ENCODE measurements at regions not wholly inside any gene's neighbourhood (a gene's known extent, or its start where the extent isn't known, plus 50 kb on each side); places are given as distances from the start of the nearest gene placed in this dataset.

DNA sequence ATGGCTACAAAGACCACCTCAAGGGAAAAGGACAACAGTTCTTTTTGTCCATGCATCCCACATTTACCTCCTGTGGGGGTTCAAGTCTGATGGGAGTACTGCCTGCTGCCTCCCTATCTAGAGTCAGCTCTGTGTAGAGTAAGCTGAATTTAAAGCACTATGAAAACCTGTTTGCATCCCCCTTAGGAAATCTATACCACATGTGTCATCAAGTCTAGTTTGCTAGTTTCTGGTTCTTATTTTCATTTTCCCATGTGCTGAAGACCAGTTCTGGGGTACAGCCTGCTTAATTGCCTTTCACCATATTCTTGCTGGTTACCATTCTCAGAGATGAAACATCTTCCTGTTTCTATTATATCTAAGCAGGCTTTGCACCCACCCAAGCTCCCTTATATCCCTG lies 470.3 kb downstream of the MBD2 start:
- no peak for DNase-seq (ENCODE audit: low read depth in 2 of 2)

DNA sequence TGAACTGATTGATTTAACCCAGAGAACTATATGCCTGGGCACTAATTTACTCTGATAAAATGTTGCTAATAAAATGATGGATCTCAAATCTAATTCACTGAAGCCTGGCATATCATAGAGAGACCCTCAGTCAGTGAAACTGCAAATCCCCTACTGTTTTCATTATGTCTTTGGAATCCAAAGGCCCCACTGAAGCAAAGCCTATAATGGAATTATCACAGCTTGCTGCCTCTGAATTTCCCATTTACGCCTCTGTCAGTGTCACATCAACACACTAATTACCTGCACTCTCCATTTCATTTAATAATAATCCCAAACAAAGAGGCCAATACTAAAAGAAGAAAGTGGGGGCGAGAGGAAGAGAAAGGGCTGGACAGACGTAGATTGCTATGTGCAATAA lies 470.9 kb downstream of the MBD2 start:
- DNase-seq (ENCODE audit: low read depth in 2 of 2): no peak

DNA sequence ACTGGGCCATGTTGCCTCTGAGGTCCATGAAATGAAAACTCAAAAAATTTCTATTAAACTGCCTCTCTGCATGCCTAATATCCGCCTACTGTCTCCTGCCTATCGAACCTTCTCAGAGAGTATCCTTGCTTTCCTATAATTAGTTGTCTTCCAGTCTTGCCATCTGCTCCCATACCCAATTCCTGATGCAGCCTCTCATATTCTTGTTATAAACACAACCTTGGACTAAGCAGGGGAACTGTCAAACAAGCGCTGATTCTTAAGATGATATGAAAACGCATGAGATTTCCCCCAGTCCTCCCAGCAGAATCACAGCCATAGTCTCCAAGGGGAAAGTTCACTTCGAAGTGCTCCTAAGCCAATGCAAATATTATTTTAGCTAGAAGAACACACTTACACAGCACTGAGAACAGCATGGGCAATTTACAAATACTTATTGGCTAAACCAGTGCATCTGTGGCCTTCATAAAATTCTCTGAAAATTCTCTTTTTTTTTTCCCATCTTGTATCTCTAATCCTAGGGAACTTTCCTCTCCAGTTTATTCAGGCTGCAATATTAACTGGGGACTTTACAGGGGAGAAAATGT lies 471.6 kb downstream of the MBD2 start:
- DNase-seq (ENCODE audit: low read depth in 2 of 2): no peak

DNA sequence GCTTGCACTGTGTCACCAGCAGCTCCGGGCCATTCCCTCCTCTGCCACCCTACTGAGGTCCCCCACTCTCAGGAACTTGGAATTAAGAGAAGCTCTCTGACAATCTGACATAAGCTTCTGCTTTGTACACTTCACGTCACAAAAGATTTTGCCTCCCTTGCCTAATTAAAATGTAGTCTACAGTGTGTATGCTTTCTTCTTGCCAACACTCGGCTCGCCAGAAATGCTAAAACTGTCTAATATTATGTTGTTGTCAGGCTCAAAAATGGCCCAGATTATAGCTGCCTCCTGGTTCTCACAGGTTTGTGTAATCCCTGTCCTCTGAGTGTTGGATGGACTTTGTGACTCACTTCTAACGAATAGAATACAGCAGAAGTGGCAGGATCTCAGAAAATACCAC lies 474.7 kb downstream of the MBD2 start:
- no peak for DNase-seq (ENCODE audit: low read depth in 2 of 2)

DNA sequence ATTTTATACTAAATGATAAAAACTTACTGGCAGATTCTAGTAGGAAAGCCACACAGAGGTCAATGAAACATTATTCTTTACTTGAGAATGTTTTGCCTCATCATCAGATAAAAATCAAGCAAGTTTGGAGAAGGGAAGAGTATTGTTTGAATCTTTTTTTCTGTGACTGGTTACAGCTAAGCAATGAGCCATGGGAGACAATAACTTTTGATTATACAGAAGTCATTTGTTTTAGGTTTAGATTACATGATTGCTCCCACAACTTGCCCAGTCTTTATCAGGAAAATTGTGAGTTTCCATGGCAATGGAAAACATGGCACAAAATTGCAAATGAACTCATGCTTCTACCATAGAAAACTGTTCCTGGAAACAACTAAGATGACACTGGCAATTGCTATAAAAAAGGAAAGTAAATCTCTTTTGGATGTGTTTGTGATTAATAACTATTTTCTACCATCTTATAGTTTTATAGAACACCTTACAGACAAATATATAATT lies 476.8 kb downstream of the MBD2 start:
- no peak for DNase-seq (ENCODE audit: low read depth in 2 of 2)

DNA sequence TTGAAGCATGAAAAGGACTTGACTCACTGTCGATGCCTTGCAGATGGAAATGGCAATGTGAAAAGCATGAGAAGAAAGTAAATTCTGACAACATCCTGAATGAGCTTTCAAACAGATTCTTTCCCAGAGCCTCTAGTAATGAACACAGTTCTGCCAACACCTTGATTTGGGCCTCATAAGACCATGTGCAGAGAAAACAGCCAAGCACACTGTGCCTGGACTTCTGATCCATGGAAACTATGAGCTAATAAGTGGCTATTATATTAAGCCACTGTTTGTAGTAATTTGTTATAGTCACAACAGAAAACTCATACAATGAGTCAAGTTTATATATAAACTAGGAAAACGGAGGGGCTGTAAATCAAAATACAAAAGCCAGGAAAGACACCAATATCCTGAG lies 477.3 kb downstream of the MBD2 start:
- DNase-seq (ENCODE audit: low read depth in 2 of 2): no peak

DNA sequence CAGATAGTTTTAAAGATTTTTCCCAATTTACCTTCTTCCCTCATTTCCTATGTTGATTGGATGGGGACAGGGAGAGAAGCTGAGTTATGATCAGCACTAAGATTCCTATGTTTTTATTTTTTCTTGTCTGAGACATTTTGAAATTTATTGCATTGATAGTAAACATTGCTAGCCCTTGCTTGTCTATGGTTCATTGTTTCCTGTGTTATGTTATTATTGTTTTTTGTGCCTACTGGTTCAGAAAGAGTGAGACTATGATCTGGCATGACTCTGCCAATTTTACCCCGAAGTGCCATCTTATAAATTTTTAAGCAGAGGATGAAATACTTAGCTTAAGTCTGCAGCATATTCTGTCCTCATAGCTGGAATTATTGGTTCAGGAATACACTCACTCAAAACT lies 478.5 kb downstream of the MBD2 start:
- DNase-seq (ENCODE audit: low read depth in 2 of 2): no peak

DNA sequence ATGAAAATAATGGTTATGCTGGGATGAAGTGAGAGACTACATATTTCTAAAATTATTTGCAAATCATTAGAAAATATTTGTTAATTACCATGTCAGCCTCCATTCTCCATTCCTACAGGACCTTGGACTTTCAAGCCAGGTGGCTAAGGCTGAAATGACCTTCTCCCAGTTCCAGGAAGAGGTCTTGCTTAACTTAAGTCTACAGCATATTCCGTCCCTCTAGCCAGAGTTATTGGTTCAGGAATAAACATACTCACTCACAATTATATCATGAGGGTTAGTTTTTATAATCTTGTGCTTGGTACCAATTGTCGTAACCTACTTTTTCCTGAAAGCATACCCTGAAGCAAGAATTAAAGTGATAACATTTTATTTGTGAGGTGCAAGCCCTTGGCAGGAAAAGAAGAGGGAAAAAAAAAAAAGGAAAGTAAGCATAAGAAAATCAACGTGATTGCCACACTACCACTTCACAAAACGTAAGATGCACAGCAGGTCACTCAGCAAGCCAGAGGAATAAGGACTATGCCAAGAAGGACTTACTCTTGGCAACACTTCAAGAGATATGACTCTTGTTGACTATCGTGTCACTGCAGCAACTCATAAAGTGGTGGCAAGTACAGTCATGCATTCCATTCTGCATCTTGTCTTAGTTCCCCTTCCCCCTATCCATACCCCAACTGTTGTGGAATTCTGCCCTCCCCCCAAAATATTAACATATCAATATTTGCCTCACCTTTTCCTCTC lies 479.1 kb downstream of the MBD2 start:
- no peak for DNase-seq (ENCODE audit: low read depth in 2 of 2)

DNA sequence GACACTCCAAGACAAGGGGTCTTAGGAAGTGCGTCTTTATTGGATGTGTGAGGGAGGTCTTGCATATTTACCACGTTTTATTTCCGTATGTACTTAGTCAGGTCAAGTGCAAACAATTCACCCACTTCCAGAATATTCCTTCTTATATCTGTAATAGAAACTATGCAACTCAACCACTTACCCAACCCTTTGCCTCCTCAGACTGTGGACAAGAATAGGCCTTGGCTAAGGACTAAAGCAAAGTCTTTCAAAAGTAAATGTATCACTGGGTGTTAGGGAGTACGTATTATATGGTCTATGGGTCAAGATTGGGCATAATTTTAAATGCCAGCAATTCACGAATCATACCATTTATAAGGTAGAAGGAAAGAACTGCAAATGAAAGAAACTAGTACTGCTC lies 484.8 kb downstream of the MBD2 start:
- no peak for DNase-seq (ENCODE audit: low read depth in 2 of 2)

DNA sequence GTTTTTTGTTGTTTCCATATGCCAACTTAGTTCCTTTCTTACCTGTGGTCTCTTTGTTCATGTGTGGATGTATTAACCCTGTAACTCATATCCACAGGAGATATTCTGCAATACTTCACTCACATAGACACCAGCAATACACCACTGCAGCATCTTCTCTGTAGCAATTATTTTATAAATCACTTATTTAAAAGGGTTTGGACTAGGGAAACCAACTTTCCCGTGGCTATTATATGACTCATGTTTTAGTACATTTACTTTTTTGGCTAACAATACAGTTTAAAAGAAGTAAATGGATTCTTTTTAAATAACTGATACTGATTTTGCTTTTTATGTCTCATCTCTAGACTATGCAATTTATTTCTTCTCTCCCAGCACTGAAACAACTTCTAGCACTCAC lies 488.9 kb downstream of the MBD2 start:
- no peak for DNase-seq (ENCODE audit: low read depth in 2 of 2)

DNA sequence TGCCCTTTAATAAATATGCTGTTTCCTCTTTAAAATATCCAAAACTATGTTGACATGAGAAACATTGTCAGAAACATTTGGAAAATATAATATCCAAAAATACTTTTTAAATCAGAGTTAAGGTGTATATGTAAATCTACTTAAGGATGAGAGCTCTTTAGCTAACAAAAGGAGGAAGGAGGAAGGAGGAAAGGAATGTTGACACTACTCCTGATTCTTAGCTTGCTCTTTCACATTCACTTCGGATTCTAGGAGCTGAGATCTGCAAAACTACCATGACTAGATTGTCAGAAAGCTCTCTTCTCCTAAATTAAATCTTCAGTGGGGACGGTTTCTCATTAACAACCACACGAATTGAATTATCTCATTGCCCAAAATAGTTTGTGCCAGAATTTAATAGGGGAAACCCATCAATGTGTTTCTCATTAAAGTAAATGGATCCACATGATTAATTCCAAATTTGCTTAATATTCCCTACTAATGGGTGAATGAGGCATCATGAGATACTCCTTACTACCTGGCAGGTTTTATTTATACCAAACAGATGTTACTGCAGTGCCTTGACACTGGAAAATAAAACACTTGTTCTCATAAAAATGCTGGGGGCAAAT lies 509.1 kb downstream of the MBD2 start:
- DNase-seq (ENCODE audit: low read depth in 2 of 2): no peak

DNA sequence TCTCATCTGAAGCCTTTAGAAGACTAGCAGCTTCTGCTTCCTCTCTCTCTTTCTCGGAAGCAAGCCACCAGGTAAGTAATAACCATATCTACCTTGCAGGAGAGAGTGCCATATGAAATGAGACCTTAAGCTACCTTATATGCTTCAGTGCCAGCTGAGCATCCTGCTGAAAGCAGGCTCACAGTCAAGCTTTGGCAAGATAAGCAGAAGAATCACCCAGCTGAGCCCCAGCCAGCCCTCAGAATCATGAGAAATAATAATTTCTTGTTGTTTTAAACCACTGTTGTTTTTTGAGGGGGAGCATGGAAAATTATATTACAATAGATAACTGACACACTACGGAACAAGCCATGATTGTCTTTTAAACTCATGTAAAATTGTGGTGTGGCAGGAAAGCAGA lies 514.4 kb downstream of the MBD2 start:
- DNase-seq (ENCODE audit: low read depth in 2 of 2): no peak

DNA sequence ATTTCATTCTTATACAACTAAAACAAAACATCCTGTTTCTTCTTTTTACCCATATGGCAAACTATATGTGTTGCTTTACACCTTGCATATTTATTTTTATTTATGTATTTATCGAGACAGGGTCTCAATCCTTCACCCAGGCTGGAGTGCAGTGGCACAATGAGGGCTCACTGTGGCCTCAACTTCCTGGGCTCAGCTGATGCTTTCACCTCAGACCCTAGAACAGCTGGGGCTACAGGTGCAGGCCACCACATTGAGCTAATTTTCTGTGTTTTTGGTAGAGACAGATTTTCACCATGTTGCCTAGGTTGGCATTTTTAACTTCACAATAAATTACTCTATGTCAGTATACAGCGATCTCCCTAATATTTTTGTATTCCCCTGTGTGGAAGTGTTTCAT lies 522.0 kb downstream of the MBD2 start:
- no peak for DNase-seq (ENCODE audit: low read depth in 2 of 2)

DNA sequence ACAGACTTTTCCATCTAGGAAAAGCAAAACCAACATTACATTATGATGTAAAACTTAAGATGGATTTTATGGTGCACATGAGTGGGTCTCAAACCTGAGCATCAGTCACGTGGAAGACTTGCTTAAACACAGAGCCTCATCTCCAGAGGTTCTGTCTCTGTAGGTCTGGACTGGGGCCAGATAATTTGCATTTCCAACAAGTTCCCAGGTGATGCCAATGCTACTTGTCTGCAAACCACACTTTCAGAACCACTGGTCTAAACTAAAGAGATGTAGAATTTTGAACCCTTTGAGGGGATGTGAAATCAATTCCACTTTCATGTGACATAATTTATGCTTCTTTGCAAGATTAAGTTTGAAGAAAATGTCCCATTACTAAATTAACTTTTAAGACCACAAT lies 522.8 kb downstream of the MBD2 start:
- DNase-seq (ENCODE audit: low read depth in 2 of 2): no peak

DNA sequence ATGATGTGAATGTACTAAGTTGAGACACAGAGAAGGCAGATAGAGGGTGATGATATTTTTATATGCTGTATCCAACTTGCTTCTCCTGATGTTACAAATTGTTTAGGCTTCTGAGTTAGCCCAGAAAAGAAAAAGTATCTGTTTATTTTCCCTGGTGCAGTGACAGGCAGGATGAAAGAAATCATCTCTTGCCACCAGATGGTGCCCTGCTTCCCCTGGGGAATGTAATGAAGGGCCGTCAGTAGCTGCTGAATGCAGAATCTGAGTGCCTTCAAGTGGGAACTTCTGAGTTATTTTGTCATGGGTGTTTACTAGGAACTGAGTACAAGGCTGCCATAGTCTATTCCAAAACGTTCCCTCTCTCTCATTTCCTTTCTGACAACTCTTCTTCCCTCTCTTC lies 525.6 kb downstream of the MBD2 start:
- DNase-seq (ENCODE audit: low read depth in 2 of 2): no peak

DNA sequence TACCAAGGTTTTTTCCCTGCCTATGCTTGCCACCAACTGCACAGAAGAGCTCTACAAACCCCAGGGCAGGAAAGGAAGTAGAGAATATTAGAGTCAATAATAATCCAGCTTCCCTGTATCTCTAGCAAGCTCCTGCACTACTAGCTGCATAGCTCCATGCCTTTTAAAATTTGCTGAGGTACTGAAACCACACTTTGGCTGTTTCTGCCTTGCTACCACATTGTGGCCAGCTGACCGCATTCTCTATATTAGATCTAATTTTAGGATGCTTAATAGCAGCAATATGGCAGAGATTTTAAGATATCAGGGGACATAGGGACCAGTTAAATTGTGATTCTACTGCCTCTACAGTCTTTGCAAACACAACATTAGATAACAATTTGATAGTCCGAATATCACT lies 534.6 kb downstream of the MBD2 start:
- no peak for DNase-seq (ENCODE audit: low read depth in 2 of 2)

DNA sequence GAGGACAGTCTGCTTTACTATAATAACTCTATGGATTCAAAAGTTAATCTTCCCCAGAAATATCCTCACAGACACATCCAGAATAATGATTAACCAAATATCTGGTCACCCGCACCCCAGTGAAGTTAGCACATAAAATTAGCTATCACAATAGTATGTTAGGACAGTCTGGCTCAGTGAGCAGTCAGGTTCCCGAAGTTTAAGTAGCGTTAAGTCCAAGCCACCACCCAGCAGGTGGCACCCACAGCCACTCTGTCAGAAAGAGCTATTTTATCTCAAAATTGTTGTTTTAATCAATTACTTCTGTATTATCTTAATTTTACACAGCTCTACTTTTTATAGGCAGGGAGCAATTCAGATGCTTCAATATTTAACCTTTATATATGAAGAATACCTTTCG lies 537.5 kb downstream of the MBD2 start:
- no peak for DNase-seq (ENCODE audit: low read depth in 2 of 2)

DNA sequence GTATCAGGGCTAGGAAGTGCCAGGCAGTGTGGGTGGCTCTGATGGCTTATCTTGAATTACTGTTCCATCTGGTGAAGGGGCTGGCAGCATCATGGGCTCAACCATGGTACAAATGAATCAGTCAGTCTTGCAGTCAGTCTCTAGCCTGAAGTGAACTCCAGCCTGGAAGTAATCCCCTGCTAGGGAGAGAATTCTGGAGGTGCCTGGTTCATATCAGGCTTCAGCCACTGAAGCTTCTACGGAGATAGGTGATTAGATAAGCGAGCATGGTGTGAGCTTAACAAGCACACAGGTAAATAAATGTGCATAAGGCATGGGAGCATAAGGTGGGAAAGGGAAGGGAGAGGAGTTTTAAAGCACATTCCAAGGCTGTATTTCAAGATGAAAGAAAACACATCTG lies 541.7 kb downstream of the MBD2 start:
- DNase-seq (ENCODE audit: low read depth in 2 of 2): no peak

DNA sequence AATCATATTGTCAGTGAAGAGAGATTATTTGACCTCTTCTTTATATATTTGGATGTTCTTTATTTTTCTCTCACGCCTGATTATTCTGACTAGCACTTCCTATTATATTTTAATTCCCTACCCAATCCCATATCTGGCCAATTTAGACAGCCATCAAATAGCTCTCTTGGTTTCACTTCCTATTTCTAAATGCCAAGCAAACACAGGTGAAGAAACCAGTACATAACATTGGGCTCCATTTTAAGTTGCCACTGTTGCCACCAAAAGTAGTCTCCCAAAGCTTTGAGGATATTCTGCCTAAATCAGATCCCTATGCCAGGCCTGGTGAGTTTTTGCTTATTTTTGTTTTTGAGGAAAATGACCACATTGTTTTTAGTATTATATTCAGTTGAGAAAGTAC lies 547.0 kb downstream of the MBD2 start:
- DNase-seq (ENCODE audit: low read depth in 2 of 2): no peak

DNA sequence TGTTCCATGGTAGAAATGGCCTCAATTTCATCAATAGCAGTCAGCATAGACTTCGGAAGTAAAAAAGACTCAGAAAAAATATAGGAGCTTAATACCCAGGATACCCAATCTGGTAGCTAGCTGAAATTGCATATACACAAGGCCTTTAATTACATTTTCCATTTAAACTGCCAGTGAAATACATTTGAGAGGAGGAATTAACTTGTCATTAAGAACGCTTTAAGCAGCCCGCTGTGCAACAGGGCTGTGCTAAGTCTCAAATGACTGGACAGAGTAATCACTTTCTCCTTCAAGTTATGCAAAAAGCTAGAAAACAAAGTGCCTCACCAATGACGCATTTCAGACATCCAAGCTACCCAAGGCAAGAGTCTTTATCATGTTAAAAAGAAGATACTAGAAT lies 558.8 kb downstream of the MBD2 start:
- DNase-seq (ENCODE audit: low read depth in 2 of 2): no peak

DNA sequence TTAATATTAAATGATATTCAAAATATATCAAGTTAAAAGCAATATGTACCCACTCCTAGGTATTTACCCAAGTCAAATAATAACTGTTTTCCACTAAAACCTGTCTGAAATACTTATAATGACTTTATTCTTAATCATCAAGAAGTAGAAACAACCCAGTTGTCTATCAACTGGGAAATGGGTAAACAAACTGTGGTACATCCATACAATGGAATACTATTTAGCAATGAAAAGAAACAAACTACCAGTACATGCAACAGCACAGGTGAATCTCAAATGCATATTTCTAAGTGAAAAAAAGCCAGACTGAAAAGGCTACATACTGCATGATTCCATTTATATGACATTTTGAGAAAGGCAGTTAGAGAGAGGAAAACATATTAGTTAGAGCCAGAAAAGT lies 559.9 kb downstream of the MBD2 start:
- DNase-seq (ENCODE audit: low read depth in 2 of 2): no peak

DNA sequence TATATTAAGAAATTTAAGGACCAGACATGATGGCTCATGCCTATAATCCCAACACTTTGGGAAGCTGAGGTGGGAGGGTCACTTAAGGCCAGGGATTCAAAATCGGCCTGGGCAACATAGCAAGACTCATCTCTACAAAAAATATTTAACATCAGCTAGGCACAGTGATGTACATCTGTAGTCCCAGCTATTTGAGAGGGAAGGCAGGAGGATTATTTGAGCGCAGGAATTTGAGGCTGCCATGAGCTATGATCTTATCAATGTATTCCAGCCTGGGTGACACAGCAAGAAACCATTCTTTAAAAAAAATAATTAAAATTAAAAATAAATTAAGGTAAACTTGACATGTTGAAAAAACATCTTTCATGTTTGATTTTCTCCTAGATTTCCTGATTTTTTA lies 564.2 kb downstream of the MBD2 start:
- no peak for DNase-seq (ENCODE audit: low read depth in 2 of 2)

DNA sequence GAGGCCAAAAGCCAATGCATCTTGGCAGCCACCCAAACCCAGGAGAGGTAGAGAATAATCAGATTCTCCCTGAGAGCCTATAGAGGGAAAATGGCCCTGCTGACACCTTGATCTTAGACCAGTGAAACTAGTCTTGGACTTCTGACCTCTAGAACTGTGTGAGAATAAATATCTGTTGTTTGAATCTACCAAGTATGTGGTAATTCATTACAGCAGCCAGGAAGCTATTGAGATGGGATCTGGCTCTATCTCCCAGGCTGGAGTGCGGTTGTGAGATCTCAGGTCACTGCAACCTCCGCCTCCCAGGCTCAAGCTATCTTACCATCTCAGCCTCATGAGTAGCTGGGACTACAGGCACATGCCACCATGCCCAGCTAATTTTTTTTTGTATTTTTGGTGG lies 567.2 kb downstream of the MBD2 start:
- no peak for DNase-seq (ENCODE audit: low read depth in 2 of 2)
